ENCODE measurements at regions not wholly inside any gene's neighbourhood (a gene's known extent, or its start where the extent isn't known, plus 50 kb on each side); places are given as distances from the start of the nearest gene placed in this dataset.

DNA sequence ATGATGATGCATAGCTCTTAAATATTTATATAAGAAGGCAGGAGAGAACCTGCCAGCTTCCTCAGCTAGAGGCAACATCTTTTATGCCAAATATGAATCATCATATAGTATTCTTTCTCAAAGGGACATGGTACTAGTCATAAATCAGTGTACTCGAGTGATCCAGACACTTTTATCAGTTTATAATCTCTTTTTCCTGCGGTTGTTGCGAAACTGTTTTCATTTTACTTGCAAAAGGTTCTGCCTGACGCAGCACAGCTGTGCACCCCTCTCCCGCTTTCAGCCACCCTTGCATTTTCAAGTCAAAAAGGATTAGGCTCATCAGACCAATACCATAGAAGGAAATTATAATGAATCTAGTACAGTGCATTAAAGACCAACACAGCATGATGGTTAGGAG is 332.3 kb upstream of the PRKCQ start:
- no peak for TF ChIP-seq CTCF (IDR thresholded peaks at IDR 0.05; ENCODE audit: insufficient read depth, missing control alignments)
- FAIRE-seq (no peak), DNase-seq (ENCODE audit: insufficient read length, low spot score) (no peak)

- FAIRE-seq (no peak), DNase-seq (ENCODE audit: insufficient read length, low spot score) (no peak)
- no peak for TF ChIP-seq CTCF (IDR thresholded peaks at IDR 0.05; ENCODE audit: insufficient read depth, missing control alignments)
Observed at GRCh38 chr10:6912021-6912420, 331.9 kb upstream of the PRKCQ start.

- DNase-seq (ENCODE audit: insufficient read length, low spot score) (no peak), FAIRE-seq (no peak)
- TF ChIP-seq CTCF (IDR thresholded peaks at IDR 0.05; ENCODE audit: insufficient read depth, missing control alignments), result no peak
Observed at GRCh38 chr10:6909905-6910560, 330.0 kb upstream of the PRKCQ start.

GRCh38 chr10:6907877-6908530 is 327.9 kb upstream of the PRKCQ start:
- DNase-seq (ENCODE audit: insufficient read length, low spot score), result no peak
- no peak for TF ChIP-seq CTCF (IDR thresholded peaks at IDR 0.05; ENCODE audit: insufficient read depth, missing control alignments)
- FAIRE-seq, result no peak

DNA sequence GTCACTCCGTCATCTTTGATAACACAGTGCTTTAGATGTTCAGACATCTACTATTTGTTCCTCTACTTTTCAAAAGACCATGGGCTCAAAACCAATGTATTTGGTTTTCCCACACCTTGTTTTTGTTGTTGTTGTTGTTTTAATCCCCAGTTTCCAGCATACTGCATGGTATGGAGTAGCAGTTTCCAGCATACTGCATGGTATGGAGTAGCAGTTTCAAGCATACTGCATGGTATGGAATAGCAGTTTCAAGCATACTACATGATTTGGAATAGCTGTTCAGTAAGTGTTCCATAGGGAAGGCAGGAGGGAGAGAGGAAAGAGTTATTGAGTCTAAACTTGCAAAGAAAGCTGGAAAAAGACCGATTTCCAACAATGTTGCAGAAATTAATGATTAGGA is 314.3 kb upstream of the PRKCQ start:
- TF ChIP-seq CTCF (IDR thresholded peaks at IDR 0.05; ENCODE audit: insufficient read depth, missing control alignments), result no peak
- no peak for FAIRE-seq
- DNase-seq (ENCODE audit: insufficient read length, low spot score), result no peak

DNA sequence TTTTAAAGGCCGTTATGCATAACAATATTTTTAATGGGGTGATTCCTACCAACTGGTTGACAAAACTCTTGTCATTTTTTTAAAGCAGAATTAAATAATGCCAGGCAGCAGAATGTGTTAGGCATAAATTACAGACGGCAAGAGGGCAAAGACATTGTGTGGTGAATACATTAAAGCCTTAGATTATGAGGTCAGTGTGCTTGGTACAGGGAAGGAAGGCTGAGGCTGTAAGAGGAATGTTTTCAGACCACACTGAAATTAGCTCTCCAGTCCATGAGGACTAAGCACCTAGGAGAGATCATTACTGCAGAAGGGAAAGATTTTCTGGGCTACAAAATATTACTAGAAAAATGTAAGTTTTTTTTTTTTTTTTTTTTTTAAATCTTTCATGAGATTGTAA is 312.8 kb upstream of the PRKCQ start:
- no peak for TF ChIP-seq CTCF (IDR thresholded peaks at IDR 0.05; ENCODE audit: insufficient read depth, missing control alignments)
- no peak for DNase-seq (ENCODE audit: insufficient read length, low spot score)
- no peak for FAIRE-seq

DNA sequence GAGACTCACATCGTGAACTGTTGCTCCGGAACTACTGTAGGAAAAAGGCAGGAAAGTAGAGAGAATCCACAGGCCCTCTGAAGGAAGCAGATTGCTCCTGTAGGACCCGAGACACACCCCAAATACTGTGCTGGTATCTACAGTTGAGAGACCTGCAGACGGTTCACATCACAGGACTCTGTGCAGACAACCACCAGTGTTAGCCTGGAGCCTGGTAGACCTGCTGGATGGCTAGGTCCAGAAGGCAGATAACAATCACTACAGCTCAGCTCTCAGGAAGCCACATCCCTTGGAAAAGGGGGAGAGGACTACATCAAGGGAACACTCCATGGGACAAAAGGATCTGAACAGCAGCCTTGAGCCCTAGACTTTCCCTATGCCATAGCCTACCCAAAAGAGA is 311.8 kb upstream of the PRKCQ start:
- TF ChIP-seq CTCF (IDR thresholded peaks at IDR 0.05; ENCODE audit: insufficient read depth, missing control alignments), result no peak
- FAIRE-seq, result no peak

More for the DNA sequence above, 311.8 kb upstream of the PRKCQ start:
- DNase-seq (ENCODE audit: insufficient read length, low spot score), result no peak

All from D721Med (cell line).